GM19043 (cell line): ENCODE measurements at regions not wholly inside any gene's neighbourhood (a gene's known extent, or its start where the extent isn't known, plus 50 kb on each side); places are given as distances from the start of the nearest gene placed in this dataset.

Experiments used
- ATAC-seq: cut with Tn5 transposase; IDR thresholded peaks from one replicate; pipeline ENCODE4 v1.9.1; 2021; ENCODE audit warnings: low read depth; ENCODE audit not compliant: unreplicated experiment

DNA sequence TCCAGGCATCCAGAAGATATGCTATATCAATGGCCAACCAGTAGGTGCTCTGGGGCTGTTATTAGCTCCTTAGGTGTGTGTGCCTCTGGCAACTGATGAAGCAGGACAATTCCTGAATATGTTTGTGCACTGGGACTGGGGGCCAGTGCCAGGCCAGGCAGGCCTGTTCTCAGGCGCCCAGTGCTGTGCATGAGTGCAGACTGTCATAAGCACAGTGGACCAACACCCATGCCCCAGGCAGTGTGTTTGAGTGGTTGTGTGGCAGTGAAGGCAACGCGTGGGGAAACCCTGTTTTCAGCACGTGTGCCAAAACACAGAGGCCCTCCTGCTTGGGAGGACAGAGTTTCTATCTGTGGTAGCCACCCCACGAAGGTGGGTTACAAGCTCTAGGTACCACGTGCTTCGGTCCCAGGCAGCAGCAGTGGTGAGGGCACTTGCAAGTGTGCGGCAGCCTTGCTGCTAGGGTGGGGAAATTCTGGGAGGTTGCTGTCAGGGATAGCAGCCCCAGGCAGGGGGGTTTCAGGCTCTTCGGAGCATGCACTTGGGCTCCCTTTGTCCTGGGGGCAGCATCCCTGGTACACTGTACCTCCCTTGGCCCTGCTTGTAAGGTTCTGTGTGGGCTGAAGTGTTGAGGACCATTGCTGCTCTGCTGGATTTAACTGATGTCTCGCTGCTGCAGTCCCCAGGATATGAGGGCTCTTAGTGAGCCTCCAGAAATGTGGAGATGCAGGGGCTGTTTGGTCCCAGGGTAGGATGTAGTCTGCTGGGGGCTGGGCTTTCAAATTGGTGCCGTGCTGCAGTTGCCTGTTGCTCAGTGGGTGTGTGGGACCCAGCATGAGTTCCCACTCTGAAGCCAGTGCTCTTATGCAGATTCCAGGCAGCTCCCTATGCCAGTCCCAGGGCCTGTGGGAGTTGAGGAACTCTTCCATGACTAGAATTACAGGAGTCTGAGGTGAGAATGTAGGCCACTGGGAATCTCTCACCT lies 280.9 kb downstream of the RPRM start:
- ATAC-seq = no peak

- no peak for ATAC-seq
These were observed 282.0 kb downstream of the RPRM start for GRCh38 chr2:153196378-153197058.

- no peak for ATAC-seq
These were observed 283.2 kb downstream of the RPRM start for GRCh38 chr2:153195342-153195741.

- no peak for ATAC-seq
These were observed 289.3 kb downstream of the RPRM start for GRCh38 chr2:153189091-153189888.

DNA sequence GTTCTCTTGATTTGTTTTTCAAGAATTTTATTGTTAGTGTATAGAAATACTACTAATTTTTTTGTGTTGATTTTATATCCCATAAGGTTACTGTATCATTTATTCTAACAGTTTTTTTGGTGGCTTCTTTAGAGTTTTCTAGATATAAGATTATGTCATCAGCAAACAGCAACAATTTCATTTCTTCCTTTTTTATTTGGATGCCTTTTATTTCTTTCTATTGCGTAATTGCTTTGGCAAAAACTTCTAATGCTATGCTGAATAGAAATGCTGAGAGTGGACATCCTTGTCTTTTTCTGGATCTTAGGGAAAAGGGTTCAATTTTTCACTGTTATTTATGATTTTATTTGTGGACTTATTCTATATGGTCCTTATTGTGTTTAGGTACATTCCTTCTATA lies 298.8 kb downstream of the RPRM start:
- no peak for ATAC-seq

GRCh38 chr2:153169609-153170008 lies 309.0 kb downstream of the RPRM start:
- ATAC-seq = no peak

- ATAC-seq = no peak
These were observed 313.5 kb downstream of the RPRM start for GRCh38 chr2:153165021-153165420.

GRCh38 chr2:153163055-153163454 lies 315.5 kb downstream of the RPRM start:
- ATAC-seq = no peak

DNA sequence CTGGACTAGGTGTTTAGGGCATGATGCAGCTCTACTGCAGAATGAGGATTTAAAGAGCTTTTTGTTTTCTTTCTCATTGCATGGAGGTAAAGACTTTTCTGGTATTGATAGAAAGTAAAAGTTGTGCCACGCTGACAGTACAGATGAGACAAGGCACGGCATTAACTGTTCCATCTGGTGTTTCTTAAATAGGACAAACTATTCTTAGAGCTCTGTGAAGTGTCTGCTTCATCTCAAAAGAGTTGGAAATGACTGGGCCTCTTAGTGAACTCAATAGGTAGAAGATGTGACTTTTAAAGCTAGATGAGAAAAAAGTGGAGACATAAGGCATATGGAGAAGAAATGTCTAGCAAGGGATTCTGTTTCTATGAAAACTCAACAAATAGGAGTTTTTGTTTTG lies 321.8 kb downstream of the RPRM start:
- ATAC-seq = no peak

DNA sequence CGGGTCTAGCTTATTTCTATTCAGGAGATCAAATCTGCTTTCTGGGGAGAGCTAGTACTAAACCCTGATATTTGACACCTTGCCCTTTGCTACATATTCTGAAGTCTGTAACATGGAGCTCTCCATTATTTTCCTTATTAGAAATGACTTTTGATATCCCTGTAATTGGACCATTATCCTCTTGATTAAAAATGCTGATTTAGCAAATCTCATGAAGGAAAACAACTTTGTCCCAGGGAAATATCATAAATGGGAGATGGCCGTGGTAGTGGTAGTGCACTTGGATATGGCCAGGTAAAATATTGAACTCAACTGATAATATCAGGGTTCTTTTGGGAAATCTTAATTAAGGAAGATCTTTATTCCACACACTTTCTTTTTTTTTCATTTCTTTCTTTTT lies 326.5 kb downstream of the RPRM start:
- no peak for ATAC-seq

DNA sequence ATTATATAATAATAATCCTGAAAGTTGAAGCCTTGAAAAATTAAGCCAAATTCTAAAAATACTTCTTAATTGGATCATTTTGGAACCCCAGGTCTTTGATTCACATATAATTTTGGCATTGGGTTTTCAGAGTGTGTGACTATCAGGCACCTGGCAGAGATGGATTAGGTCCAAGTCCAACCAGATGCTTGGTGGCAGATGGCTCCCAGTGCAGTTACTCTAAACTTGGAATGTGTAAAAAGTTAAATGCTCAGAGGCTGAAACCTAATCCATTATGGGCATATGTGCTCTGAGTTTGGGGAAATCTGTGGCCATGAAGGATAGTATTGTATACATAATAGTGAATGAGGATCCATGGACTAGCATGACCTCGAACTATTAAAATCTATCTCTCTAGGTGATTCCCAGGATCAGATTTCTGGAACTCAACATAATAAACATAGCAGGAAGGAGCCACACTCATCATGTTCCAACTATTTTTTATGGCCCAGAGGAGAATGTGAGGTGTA lies 333.0 kb downstream of the RPRM start:
- no peak for ATAC-seq

DNA sequence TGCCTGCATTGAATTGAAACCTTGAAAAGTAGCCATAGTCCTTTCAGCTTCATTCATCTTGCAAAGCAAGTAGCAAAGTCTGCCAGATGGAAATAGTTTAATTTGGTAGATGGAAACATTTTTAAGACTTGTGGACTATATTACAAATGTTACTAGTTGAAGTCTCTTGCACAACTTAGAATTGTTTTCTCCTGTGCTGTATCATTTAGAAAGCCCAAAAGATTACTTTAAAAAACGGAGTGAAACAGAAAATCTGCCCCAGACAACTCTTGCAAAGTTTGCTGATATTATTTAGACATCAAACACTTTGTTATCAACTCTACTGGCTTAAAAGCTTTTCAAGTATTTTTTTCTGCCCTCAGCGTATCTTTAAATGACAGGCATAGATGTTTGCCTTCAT lies 335.0 kb downstream of the RPRM start:
- no peak for ATAC-seq

DNA sequence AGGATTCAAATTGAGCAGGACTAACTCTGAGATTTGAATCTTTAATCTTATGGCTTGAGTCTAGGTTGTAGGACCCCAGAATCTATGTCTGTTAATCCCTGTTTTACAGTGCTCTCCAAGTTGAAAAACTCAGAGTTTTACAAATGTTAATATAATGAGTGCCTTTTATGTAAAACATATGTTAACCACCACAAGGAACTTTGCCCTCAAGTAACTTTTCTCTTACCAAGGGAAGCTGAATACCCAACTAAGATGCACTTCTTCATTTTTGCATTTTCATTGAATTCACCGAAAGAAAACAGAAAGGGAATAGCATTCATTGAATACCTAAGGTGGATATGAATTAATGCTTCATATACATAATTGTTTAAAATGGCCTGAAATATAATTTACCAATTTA lies 338.1 kb downstream of the RPRM start:
- no peak for ATAC-seq

GRCh38 chr2:153138651-153139375 lies 339.7 kb downstream of the RPRM start:
- ATAC-seq = no peak

GRCh38 chr2:153136216-153136615 lies 342.3 kb downstream of the RPRM start:
- ATAC-seq = no peak

GRCh38 chr2:153134725-153135124 lies 343.8 kb downstream of the RPRM start:
- no peak for ATAC-seq

GRCh38 chr2:153133716-153134115 lies 344.8 kb downstream of the RPRM start:
- ATAC-seq = no peak

DNA sequence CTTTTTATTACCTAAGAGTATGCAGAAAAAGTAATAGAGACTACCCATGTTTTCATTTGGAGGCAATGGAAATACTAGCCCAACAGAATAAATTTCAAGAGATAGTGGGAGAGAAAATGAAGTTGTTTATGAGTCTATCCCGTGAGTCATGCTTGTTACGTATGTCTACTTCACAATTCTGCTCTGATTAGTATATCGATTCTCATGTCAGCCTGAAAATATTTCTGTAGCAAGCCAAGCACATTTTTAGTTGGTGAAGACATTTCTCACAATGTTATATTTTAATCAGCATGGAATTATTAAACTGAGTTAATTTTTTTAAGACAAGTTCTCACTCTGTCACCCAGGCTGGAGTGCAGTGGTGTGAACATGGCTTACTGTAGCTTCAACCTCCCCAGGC lies 346.1 kb downstream of the RPRM start:
- no peak for ATAC-seq

- no peak for ATAC-seq
These were observed 363.4 kb downstream of the RPRM start for GRCh38 chr2:153115141-153115540.

DNA sequence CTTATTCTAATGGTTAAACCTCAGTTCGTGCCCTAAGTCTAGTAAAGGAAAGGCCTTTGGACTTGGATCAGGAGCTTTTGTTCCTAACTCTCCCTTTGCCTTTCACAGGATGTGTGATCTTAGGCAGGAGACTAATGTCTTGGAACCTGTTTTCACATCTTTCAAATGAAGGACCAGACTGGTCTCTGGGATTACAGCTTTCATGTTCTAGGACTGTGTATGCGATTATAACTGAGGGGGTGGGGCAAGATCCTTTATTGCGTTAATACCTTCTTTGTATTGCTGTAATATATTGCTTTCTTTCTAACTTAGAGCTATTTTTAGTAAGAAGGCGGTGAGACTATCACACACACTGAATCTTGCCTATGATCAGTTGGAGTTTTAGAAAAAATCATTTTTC lies 368.1 kb downstream of the RPRM start:
- no peak for ATAC-seq
